ENCODE measurements at regions not wholly inside any gene's neighbourhood (a gene's known extent, or its start where the extent isn't known, plus 50 kb on each side); places are given as distances from the start of the nearest gene placed in this dataset.
"Not testable (repeated sequence)": the region's sequence is repeated elsewhere in the genome, so short reads cannot be mapped to it uniquely, and the experiment has no call there.

DNA sequence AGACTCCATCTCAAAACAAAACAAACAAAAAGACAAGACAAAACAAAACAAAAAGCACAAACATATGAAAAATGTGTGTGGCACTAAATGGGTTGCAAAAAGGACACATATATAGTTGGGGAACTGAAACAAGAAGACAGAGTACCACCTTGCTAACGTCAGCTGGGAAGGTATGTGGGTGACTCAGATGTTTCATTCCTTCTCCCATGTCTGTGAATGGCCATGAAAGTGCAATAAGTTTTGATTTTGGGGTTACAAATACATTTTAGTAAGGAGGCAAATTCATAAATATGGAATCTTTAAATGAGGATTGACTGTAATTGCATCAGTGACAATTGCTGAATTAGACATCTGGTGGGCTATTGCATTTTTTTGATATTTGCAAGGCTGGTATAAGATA lies 81.6 kb upstream of the KLF4 start:
- Mint-ChIP-seq H3K4me1 (peaks cover 8% of the 10 kb centered on the region), H3K27me3 (ENCODE audit: low read depth) (no peaks in the 10 kb centered on the region), H3K9me3 (no peaks in the 10 kb centered on the region), H3K36me3 (ENCODE audit: low read depth) (no peaks in the 10 kb centered on the region), H3K27ac (ENCODE audit: unreplicated experiment) (no peak overlapping the region), H3K4me3 (no peak overlapping the region)
- no peak for DNase-seq (ENCODE audit: low read depth, low spot score)
- TF ChIP-seq, protein P1, sequence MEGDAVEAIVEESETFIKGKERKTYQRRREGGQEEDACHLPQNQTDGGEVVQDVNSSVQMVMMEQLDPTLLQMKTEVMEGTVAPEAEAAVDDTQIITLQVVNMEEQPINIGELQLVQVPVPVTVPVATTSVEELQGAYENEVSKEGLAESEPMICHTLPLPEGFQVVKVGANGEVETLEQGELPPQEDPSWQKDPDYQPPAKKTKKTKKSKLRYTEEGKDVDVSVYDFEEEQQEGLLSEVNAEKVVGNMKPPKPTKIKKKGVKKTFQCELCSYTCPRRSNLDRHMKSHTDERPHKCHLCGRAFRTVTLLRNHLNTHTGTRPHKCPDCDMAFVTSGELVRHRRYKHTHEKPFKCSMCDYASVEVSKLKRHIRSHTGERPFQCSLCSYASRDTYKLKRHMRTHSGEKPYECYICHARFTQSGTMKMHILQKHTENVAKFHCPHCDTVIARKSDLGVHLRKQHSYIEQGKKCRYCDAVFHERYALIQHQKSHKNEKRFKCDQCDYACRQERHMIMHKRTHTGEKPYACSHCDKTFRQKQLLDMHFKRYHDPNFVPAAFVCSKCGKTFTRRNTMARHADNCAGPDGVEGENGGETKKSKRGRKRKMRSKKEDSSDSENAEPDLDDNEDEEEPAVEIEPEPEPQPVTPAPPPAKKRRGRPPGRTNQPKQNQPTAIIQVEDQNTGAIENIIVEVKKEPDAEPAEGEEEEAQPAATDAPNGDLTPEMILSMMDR (conservative IDR thresholded peaks at IDR 0.05) = no peak

DNA sequence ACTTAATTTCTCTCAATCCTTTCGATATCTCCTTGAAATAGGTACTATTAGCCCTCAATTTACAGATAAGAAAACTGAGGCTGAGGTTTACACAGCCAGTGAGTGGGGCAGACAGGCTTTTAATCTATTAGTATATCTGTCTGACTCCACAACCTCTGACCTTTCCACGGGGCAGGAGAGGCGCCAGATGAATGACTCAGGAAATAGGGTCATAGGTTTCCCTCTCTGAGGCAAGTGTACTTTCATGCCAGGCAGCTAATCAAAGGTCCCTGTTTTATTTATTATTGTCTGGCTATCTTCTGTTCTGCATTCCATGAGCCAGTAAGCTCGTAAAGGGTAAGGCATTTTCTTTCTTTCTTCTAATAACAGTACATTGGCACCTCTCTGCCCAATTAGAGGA lies 79.6 kb upstream of the KLF4 start:
- no peaks in the 10 kb centered on the region for H3K9me3 Mint-ChIP-seq
- no peak overlapping the region for H3K4me3 Mint-ChIP-seq
- H3K27me3 Mint-ChIP-seq (ENCODE audit: low read depth) = no peaks in the 10 kb centered on the region
- TF ChIP-seq, protein P1 (conservative IDR thresholded peaks at IDR 0.05) = no peak
- DNase-seq (ENCODE audit: low read depth, low spot score) = no peak
- H3K36me3 Mint-ChIP-seq (ENCODE audit: low read depth) = no peaks in the 10 kb centered on the region
- H3K27ac Mint-ChIP-seq (ENCODE audit: unreplicated experiment) = no peak overlapping the region
- peaks cover 8% of the 10 kb centered on the region for H3K4me1 Mint-ChIP-seq

DNA sequence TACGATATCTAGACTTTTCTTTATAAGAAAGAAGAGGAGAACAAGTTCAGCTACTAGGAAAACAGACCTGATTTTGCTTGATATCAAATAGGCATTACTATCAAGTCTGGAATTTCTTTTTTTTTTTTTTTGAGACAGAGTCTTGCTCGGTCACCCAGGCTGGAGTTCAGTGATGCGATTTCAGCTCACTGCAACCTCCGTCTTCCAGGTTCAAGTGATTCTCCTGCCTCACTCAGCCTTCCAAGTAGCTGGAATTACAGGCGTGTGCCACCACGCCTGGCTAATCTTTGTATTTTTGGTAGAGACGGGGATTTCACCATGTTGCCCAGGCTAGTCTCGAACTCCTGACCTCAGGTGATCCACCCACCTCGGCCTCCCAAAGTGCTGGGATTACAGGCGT lies 78.8 kb upstream of the KLF4 start:
- H3K4me3 Mint-ChIP-seq; H3K27ac Mint-ChIP-seq (ENCODE audit: unreplicated experiment); DNase-seq (ENCODE audit: low read depth, low spot score): not testable (repeated sequence)

DNA sequence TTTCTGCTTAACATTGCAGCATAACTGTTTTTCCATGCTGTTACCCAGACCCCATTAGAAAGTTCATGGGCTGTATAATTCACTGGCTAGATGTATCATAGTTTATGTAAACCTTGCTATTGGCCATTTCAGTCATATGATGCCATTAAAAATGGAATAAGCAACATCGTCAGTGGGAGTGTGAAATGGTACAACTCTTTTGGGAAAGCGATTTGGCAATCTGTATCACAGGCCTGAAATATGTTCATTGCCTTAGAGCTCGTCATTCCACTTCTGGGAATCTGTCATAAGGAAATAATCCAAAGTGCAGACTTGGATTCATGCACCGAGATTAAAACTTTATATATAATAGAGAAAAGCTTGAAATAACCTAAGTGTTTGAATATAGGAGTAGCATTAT lies 77.9 kb upstream of the KLF4 start:
- Mint-ChIP-seq H3K27me3 (ENCODE audit: low read depth) (no peaks in the 10 kb centered on the region), H3K4me3 (no peak overlapping the region), H3K36me3 (ENCODE audit: low read depth) (no peaks in the 10 kb centered on the region), H3K9me3 (no peaks in the 10 kb centered on the region), H3K27ac (ENCODE audit: unreplicated experiment) (no peak overlapping the region), H3K4me1 (peaks cover 8% of the 10 kb centered on the region)
- no peak for DNase-seq (ENCODE audit: low read depth, low spot score)
- TF ChIP-seq, protein P1 (conservative IDR thresholded peaks at IDR 0.05) = no peak

More for the DNA sequence above, 78.8 kb upstream of the KLF4 start:
- not testable (repeated sequence) for H3K4me1 Mint-ChIP-seq; H3K9me3 Mint-ChIP-seq; H3K36me3 Mint-ChIP-seq (ENCODE audit: low read depth); H3K27me3 Mint-ChIP-seq (ENCODE audit: low read depth)

DNA sequence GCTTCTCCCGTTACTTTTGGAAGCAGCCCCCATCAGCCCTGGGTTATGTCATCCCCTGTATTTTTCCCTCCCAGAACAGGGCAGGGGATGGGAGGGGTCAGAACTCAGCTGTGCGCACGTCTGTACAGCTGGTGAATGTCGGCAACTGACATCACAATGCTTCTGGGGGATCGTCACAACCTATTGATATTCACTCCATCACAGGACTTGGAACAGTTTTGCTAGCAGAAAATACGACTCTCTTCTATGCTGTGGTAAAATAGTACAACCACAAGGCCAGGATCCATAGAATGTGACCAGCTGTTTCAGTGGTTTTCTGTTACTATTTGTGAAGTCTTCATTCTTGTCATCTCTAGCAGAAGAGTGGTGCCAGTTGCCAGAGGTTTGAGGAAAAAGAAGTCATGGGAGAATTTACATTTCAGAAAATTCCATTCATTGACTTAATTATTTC lies 77.1 kb upstream of the KLF4 start:
- Mint-ChIP-seq H3K9me3 (no peaks in the 10 kb centered on the region), H3K27me3 (ENCODE audit: low read depth) (no peaks in the 10 kb centered on the region), H3K4me1 (peaks cover 8% of the 10 kb centered on the region), H3K27ac (ENCODE audit: unreplicated experiment) (no peak overlapping the region), H3K4me3 (no peak overlapping the region), H3K36me3 (ENCODE audit: low read depth) (no peaks in the 10 kb centered on the region)
- TF ChIP-seq, protein P1 (conservative IDR thresholded peaks at IDR 0.05) = no peak
- no peak for DNase-seq (ENCODE audit: low read depth, low spot score)

DNA sequence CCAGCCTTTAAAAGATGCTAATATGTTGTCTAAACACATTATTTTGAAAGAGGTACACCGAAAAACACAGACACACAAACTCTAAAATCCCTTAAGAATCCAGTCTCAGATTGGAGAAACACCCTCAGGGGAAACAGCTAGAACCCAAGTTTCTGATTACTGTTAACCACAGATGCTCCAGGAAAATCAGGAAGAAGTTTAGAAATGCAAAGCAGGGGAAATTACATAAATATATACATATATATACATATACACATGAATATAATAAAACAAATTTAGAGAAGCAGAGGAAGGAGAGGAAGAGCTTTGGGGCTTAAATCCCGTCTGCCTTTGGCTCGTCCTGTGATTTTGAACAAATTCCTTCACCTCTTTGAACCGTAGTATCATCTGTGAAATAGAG lies 73.2 kb upstream of the KLF4 start:
- Mint-ChIP-seq H3K9me3 (no peaks in the 10 kb centered on the region), H3K27me3 (ENCODE audit: low read depth) (no peaks in the 10 kb centered on the region), H3K36me3 (ENCODE audit: low read depth) (no peaks in the 10 kb centered on the region), H3K4me3 (no peak overlapping the region), H3K27ac (ENCODE audit: unreplicated experiment) (no peak overlapping the region), H3K4me1 (no peaks in the 10 kb centered on the region)
- TF ChIP-seq, protein P1 (conservative IDR thresholded peaks at IDR 0.05) = no peak
- DNase-seq (ENCODE audit: low read depth, low spot score) = no peak

All from neural crest cell (in vitro differentiated cells).